HL-60 (cell line): ENCODE measurements at regions not wholly inside any gene's neighbourhood (a gene's known extent, or its start where the extent isn't known, plus 50 kb on each side); places are given as distances from the start of the nearest gene placed in this dataset.

Source experiments
- DNase-seq, 2 experiments: peaks; one replicate each; pipeline ENCODE4 v3.0.0-alpha.2; 2010 to 2020; ENCODE audit warnings: low read depth in 1 of 2, low spot score in 1 of 2
- H3K27ac ChIP-seq: fragments of 250-450 bp; sonication (Bioruptor Pico); replicated peaks from 2 replicates; pipeline ENCODE4 v1.5.1; 2020; ENCODE audit warnings: mild to moderate bottlenecking, moderate library complexity
- H3K27me3 ChIP-seq: fragments of 250-450 bp; sonication (Bioruptor Pico); 2 replicates; pipeline ENCODE4 v1.5.1; 2021; ENCODE audit warnings: mild to moderate bottlenecking, moderate library complexity; ENCODE audit not compliant: insufficient read depth, poor library complexity, severe bottlenecking
- H3K4me3 ChIP-seq: replicated peaks from 2 replicates; pipeline ENCODE4 v1.5.1; 2011; ENCODE audit warnings: mild to moderate bottlenecking, control low read depth, low read length; ENCODE audit not compliant: insufficient read depth
- GABPA ChIP-seq: IDR thresholded peaks from 2 replicates; pipeline ENCODE4 v1.6.1; 2012; ENCODE audit warnings: low read depth
- POLR2AphosphoS5 ChIP-seq: IDR thresholded peaks from 2 replicates; pipeline ENCODE4 v1.6.1; 2012; ENCODE audit warnings: low read depth
- SPI1 ChIP-seq: IDR thresholded peaks from 2 replicates; pipeline ENCODE4 v1.6.1; 2012; ENCODE audit warnings: low read depth, mild to moderate bottlenecking, borderline replicate concordance
- TF ChIP-seq, protein P1 (sequence below): IDR thresholded peaks from 2 replicates; pipeline ENCODE4 v1.6.1; 2012; ENCODE audit warnings: low read depth; ENCODE audit not compliant: insufficient replicate concordance
- TF ChIP-seq, protein P2 (sequence below): IDR thresholded peaks from one replicate; pipeline ENCODE4 v1.5.1; 2011; ENCODE audit warnings: low read length, control low read depth, inconsistent platforms; ENCODE audit not compliant: insufficient read depth

DNA sequence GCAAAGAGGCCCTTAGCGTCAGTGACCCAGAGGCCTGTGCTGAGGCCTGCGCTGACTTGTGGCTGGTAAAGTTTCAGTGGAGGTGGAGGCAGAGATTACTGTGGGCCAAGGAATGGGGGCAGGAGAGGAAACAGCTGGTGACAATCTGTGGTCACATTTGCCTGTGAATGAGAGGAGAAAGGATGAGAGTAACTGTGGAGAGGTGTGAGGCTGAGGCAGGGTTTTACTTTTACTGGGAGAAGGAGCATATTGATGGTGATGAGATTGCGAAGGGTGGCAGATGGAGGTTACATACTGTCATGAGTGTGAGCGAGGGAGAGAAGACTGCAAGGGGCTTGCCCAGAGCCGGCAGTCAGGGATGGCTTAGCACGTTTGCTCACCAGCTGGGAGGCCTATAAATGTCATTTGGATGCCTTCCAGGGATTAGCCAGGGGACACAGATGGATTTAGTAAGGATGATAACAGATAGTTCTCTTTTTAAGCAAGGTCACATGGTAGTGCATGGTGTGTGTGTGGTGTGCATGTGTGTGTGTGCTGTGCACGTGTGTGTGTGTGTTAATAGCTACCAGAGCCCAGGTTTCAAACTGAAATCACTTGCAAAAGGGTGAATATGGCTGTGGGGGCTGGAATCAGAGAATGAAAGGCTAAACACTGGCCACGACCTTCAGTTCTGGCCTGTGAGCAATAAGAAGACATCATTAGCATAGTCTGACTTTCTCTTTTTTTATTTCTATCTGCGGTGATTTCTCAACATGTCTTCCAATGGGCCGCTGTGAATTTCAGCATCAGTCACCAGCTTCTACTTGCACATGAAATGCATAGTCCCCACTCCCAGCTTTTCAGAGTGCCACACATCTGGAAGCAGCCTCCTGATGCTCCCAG, 291.5 kb upstream of the ZNF32 start:
- DNase-seq: no peak
- Histone ChIP-seq H3K4me3 (no peak overlapping the region), H3K27me3 (no peaks in the 10 kb centered on the region), H3K27ac (no peak overlapping the region)
- TF ChIP-seq, protein P1, sequence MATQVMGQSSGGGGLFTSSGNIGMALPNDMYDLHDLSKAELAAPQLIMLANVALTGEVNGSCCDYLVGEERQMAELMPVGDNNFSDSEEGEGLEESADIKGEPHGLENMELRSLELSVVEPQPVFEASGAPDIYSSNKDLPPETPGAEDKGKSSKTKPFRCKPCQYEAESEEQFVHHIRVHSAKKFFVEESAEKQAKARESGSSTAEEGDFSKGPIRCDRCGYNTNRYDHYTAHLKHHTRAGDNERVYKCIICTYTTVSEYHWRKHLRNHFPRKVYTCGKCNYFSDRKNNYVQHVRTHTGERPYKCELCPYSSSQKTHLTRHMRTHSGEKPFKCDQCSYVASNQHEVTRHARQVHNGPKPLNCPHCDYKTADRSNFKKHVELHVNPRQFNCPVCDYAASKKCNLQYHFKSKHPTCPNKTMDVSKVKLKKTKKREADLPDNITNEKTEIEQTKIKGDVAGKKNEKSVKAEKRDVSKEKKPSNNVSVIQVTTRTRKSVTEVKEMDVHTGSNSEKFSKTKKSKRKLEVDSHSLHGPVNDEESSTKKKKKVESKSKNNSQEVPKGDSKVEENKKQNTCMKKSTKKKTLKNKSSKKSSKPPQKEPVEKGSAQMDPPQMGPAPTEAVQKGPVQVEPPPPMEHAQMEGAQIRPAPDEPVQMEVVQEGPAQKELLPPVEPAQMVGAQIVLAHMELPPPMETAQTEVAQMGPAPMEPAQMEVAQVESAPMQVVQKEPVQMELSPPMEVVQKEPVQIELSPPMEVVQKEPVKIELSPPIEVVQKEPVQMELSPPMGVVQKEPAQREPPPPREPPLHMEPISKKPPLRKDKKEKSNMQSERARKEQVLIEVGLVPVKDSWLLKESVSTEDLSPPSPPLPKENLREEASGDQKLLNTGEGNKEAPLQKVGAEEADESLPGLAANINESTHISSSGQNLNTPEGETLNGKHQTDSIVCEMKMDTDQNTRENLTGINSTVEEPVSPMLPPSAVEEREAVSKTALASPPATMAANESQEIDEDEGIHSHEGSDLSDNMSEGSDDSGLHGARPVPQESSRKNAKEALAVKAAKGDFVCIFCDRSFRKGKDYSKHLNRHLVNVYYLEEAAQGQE: no peak
- TF ChIP-seq, protein P2, sequence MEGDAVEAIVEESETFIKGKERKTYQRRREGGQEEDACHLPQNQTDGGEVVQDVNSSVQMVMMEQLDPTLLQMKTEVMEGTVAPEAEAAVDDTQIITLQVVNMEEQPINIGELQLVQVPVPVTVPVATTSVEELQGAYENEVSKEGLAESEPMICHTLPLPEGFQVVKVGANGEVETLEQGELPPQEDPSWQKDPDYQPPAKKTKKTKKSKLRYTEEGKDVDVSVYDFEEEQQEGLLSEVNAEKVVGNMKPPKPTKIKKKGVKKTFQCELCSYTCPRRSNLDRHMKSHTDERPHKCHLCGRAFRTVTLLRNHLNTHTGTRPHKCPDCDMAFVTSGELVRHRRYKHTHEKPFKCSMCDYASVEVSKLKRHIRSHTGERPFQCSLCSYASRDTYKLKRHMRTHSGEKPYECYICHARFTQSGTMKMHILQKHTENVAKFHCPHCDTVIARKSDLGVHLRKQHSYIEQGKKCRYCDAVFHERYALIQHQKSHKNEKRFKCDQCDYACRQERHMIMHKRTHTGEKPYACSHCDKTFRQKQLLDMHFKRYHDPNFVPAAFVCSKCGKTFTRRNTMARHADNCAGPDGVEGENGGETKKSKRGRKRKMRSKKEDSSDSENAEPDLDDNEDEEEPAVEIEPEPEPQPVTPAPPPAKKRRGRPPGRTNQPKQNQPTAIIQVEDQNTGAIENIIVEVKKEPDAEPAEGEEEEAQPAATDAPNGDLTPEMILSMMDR: no peak
- TF ChIP-seq POLR2AphosphoS5: no peak
- no peak for TF ChIP-seq GABPA
- TF ChIP-seq SPI1: no peak

DNA sequence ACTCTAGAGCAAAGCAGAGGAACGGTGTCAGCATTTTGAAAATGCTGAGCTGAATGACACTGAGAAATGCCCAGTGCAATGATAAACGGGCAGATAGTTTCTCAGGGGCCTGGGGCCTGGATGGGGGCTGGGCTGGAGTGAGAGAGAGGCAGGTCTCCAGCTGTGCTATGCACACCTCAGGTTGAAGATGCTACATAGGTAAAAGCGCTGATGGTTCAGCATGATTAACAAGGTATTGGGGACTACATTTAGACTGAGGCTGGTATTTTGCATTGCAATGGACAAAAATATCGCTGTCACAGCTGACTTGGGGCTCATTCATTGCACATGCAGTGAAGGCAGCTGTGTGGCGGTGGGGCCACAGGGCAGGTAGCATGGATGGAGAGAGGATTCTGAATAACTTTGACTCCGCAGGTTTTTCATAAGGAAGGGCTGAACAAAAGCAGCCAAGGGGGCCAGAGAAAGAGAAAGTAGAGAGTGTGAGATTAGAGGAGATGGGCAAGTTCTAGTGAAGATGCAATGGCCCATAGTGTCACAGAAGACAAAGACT, 290.8 kb upstream of the ZNF32 start:
- no peak for DNase-seq

DNA sequence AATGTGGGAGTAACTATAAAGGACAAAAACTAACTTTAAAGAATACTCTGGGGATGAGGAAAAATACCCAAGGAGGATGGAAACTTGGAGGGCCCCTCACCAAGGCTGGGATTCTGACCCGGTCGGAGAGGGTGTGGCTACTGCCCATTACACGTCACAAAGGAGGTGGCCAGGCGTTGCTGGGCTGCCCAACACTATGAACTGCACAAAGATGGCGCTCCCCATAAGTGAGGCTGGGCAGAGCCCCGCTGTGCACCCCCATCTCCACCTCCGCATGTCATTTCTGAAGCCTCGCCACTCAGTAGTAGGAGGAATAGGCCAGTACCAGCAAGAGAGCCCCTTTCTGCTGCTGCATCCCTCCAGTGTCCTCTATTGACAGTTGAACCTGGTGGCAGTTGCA, 290.1 kb upstream of the ZNF32 start:
- Histone ChIP-seq H3K27ac (no peak overlapping the region), H3K27me3 (no peaks in the 10 kb centered on the region), H3K4me3 (no peak overlapping the region)
- TF ChIP-seq POLR2AphosphoS5: no peak
- TF ChIP-seq SPI1: no peak
- TF ChIP-seq, protein P2: no peak
- TF ChIP-seq GABPA: no peak
- TF ChIP-seq, protein P1: no peak
- DNase-seq: no peak

More for the DNA sequence above, 290.8 kb upstream of the ZNF32 start:
- Histone ChIP-seq H3K4me3 (no peak overlapping the region), H3K27me3 (no peaks in the 10 kb centered on the region), H3K27ac (no peak overlapping the region)
- TF ChIP-seq SPI1 (no peak), GABPA (no peak), POLR2AphosphoS5 (no peak)
- TF ChIP-seq, protein P1: no peak
- TF ChIP-seq, protein P2: no peak
